HepG2 (cell line): ENCODE measurements at regions not wholly inside any gene's neighbourhood (a gene's known extent, or its start where the extent isn't known, plus 50 kb on each side); places are given as distances from the start of the nearest gene placed in this dataset.

Source experiments
- ATAC-seq: fragments of 200-7000 bp; cut with Tn5 transposase; 3 replicates; pipeline ENCODE4 v1.9.1; 2020; ENCODE audit warnings: mild to moderate bottlenecking, moderate library complexity
- BruUV-seq: library from RNA; stranded (reverse); fragments of 400-500 nt; replicated peaks from 2 replicates; lab custom pipeline; 2021; lab: Mats Ljungman, UMichigan
- CTCF ChIA-PET: fragments of 300-600 bp; formaldehyde crosslinking; extraction: SDS; loops from one replicate; lab custom pipeline; 2021; ENCODE audit warnings: low total read pairs, inconsistent platforms, low intra/inter-chr PET ratio; lab: Yijun Ruan, JAX
- POLR2A ChIA-PET: fragments of 350-600 bp; sonication (Branson Sonifier 250); formaldehyde crosslinking; loops from one replicate; lab custom pipeline; 2020; ENCODE audit warnings: antibody characterized with exemption, inconsistent platforms; lab: Yijun Ruan, JAX
- DNase-seq: peaks from one replicate; pipeline ENCODE4 v3.0.0-alpha.2; 2015; ENCODE audit warnings: low spot score
- FAIRE-seq: peaks from 3 replicates; lab custom pipeline; 2011; peaks lifted over from hg19 to GRCh38; lab: Jason Lieb, UNC
- H2AFZ ChIP-seq: one replicate; pipeline ENCODE4 v1.6.1; 2011; ENCODE audit warnings: low read length, inconsistent platforms
- H3K27ac ChIP-seq: fragments of 300-600 bp; 3 replicates; pipeline ENCODE4 v1.8.0; 2011; ENCODE audit warnings: mixed run types, mild to moderate bottlenecking, mixed read lengths, low read length, inconsistent platforms; ENCODE audit not compliant: insufficient read depth; ENCODE audit errors: extremely low read length
- H3K27me3 ChIP-seq, 2 experiments: fragments of 200-600 bp in 1 of 2; 2 replicates in 1 of 2; 3 replicates in 1 of 2; pipeline versions ENCODE4 v1.6.0 to v1.8.0; 2011; ENCODE audit warnings: low read length in 2 of 2, mild to moderate bottlenecking in 2 of 2, moderate library complexity in 2 of 2, inconsistent platforms in 1 of 2; ENCODE audit not compliant: insufficient read depth in 2 of 2, control insufficient read depth in 1 of 2
- H3K36me3 ChIP-seq, 2 experiments: fragments of 200-600 bp in 1 of 2; replicated peaks in 1 of 2; 2 replicates in 1 of 2; 3 replicates in 1 of 2; pipeline versions ENCODE4 v1.5.1 to v1.8.0; 2011; ENCODE audit warnings: low read length in 2 of 2, inconsistent platforms in 1 of 2; ENCODE audit not compliant: insufficient read depth in 2 of 2, control insufficient read depth in 1 of 2
- H3K4me1 ChIP-seq: 2 replicates; pipeline ENCODE4 v1.5.1; 2012; ENCODE audit warnings: low read length, inconsistent platforms; ENCODE audit not compliant: insufficient read depth
- H3K4me2 ChIP-seq: 2 replicates; pipeline ENCODE4 v1.6.0; 2011; ENCODE audit warnings: low read depth, low read length, inconsistent platforms
- H3K4me3 ChIP-seq, 3 experiments: fragments of 200-600 bp in 1 of 3; sonication (generic), shearing (Covaris generic) in 1 of 3; replicated peaks in 1 of 3; 2 replicates each; pipeline ENCODE4 v1.5.1; 2011 to 2016; ENCODE audit warnings: low read length in 3 of 3, inconsistent platforms in 2 of 3, low read depth in 2 of 3, mild to moderate bottlenecking in 2 of 3, control low read depth in 1 of 3, mixed read lengths in 1 of 3; ENCODE audit not compliant: insufficient read depth in 1 of 3
- H3K79me2 ChIP-seq: one replicate; pipeline ENCODE4 v1.6.1; 2011; ENCODE audit warnings: low read length, inconsistent platforms; ENCODE audit not compliant: insufficient read depth
- H3K9ac ChIP-seq: 2 replicates; pipeline ENCODE4 v1.6.0; 2011; ENCODE audit warnings: mild to moderate bottlenecking, low read depth, low read length, inconsistent platforms; ENCODE audit not compliant: insufficient read depth
- H3K9me3 ChIP-seq: 2 replicates; pipeline ENCODE4 v1.5.1; 2012; ENCODE audit warnings: mild to moderate bottlenecking, low read length
- H4K20me1 ChIP-seq: 2 replicates; pipeline ENCODE4 v1.6.0; 2011; ENCODE audit warnings: inconsistent platforms, mild to moderate bottlenecking, low read length, moderate library complexity; ENCODE audit not compliant: insufficient read depth
- CBX5 ChIP-seq: sonication (generic); formaldehyde crosslinking; IDR thresholded peaks from 2 replicates; pipeline ENCODE4 v1.4.0; 2020; ENCODE audit warnings: missing genetic modification reagents, borderline replicate concordance
- ESRRA ChIP-seq: sonication (generic); formaldehyde crosslinking; IDR thresholded peaks from 2 replicates; pipeline ENCODE4 v1.5.1; 2020; ENCODE audit warnings: mild to moderate bottlenecking, low read depth, missing genetic modification reagents
- GATA4 ChIP-seq: sonication (generic); IDR thresholded peaks from 2 replicates; pipeline ENCODE4 v1.6.1; 2016; ENCODE audit warnings: antibody characterized with exemption, low read depth, borderline replicate concordance
- IKZF5 ChIP-seq: IDR thresholded peaks from 2 replicates; pipeline ENCODE4 v1.6.1; 2018; ENCODE audit warnings: missing genetic modification reagents, mild to moderate bottlenecking, missing compliant biosample characterization
- NFIC ChIP-seq: IDR thresholded peaks from 2 replicates; pipeline ENCODE4 v1.6.1; 2012; ENCODE audit warnings: mild to moderate bottlenecking, low read length, inconsistent platforms
- PAWR ChIP-seq: sonication (generic); formaldehyde crosslinking; IDR thresholded peaks from 2 replicates; pipeline ENCODE4 v1.4.0; 2020; ENCODE audit warnings: missing genetic modification reagents, mild to moderate bottlenecking, borderline replicate concordance
- PPARG ChIP-seq: conservative IDR thresholded peaks from 2 replicates; pipeline ENCODE4 v1.6.1; 2016; ENCODE audit warnings: missing biosample characterization, missing genetic modification reagents
- RXRA ChIP-seq: sonication (generic); formaldehyde crosslinking; IDR thresholded peaks from 2 replicates; pipeline ENCODE4 v1.5.1; 2020; ENCODE audit warnings: missing genetic modification reagents
- SOX6 ChIP-seq, 2 experiments: fragments of 450-650 bp in 1 of 2; sonication (generic) in 1 of 2; formaldehyde crosslinking in 1 of 2; IDR thresholded peaks; 2 replicates each; pipeline versions ENCODE4 v1.4.0 to v1.6.1; 2017 to 2020; ENCODE audit warnings: antibody characterized with exemption in 1 of 2, mild to moderate bottlenecking in 1 of 2, missing genetic modification reagents in 1 of 2
- ZNF570 ChIP-seq: sonication (generic); formaldehyde crosslinking; IDR thresholded peaks from 2 replicates; pipeline ENCODE4 v1.4.0; 2020; ENCODE audit warnings: mild to moderate bottlenecking, missing genetic modification reagents, borderline replicate concordance
- ZNF577 ChIP-seq: sonication (generic); formaldehyde crosslinking; IDR thresholded peaks from 2 replicates; pipeline ENCODE4 v1.4.0; 2020; ENCODE audit warnings: mild to moderate bottlenecking, low read depth, missing genetic modification reagents, borderline replicate concordance
- ZSCAN30 ChIP-seq: sonication (generic); formaldehyde crosslinking; IDR thresholded peaks from 2 replicates; pipeline ENCODE4 v1.5.0; 2020; ENCODE audit warnings: mild to moderate bottlenecking, missing genetic modification reagents
- WGBS: methylation state at CpG from one replicate; pipeline ENCODE4 v1.1.6; 2017; ENCODE audit warnings: low lambda C conversion rate; 5-methylcytosine and 5-hydroxymethylcytosine counted together
- in situ Hi-C: cut with HindIII; loops from 2 replicates; pipeline ENCODE4 v1.10.0; 2017; ENCODE audit warnings: low pct_unique_long_range_greater_than_20kb; ENCODE audit not compliant: extremely low pct_ligation_motif_present
- intact Hi-C: fragments of 100-400 bp; cut with micrococcal nuclease; formaldehyde crosslinking; loops from one replicate; pipeline ENCODE4 v1.10.0; 2022; ENCODE audit not compliant: unreplicated experiment
- TF ChIP-seq, protein P1 (sequence below): sonication (generic); formaldehyde crosslinking; IDR thresholded peaks from 2 replicates; pipeline ENCODE4 v1.5.0; 2020; ENCODE audit warnings: mild to moderate bottlenecking, missing genetic modification reagents, borderline replicate concordance
- TF ChIP-seq, protein P2 (sequence below): sonication (generic); formaldehyde crosslinking; IDR thresholded peaks from 2 replicates; pipeline ENCODE4 v1.5.0; 2020; ENCODE audit warnings: missing genetic modification reagents, mild to moderate bottlenecking, borderline replicate concordance

GRCh38 chr7:46213154-46213537 lies 292.1 kb upstream of the IGFBP3 start:
- TF ChIP-seq ZNF577 (CRISPR knock-in tag) = no peak
- no peak for TF ChIP-seq PAWR (CRISPR knock-in tag)
- no peak for TF ChIP-seq CBX5 (CRISPR knock-in tag)
- TF ChIP-seq ZNF570 (CRISPR knock-in tag) = no peak
- TF ChIP-seq, protein P1, sequence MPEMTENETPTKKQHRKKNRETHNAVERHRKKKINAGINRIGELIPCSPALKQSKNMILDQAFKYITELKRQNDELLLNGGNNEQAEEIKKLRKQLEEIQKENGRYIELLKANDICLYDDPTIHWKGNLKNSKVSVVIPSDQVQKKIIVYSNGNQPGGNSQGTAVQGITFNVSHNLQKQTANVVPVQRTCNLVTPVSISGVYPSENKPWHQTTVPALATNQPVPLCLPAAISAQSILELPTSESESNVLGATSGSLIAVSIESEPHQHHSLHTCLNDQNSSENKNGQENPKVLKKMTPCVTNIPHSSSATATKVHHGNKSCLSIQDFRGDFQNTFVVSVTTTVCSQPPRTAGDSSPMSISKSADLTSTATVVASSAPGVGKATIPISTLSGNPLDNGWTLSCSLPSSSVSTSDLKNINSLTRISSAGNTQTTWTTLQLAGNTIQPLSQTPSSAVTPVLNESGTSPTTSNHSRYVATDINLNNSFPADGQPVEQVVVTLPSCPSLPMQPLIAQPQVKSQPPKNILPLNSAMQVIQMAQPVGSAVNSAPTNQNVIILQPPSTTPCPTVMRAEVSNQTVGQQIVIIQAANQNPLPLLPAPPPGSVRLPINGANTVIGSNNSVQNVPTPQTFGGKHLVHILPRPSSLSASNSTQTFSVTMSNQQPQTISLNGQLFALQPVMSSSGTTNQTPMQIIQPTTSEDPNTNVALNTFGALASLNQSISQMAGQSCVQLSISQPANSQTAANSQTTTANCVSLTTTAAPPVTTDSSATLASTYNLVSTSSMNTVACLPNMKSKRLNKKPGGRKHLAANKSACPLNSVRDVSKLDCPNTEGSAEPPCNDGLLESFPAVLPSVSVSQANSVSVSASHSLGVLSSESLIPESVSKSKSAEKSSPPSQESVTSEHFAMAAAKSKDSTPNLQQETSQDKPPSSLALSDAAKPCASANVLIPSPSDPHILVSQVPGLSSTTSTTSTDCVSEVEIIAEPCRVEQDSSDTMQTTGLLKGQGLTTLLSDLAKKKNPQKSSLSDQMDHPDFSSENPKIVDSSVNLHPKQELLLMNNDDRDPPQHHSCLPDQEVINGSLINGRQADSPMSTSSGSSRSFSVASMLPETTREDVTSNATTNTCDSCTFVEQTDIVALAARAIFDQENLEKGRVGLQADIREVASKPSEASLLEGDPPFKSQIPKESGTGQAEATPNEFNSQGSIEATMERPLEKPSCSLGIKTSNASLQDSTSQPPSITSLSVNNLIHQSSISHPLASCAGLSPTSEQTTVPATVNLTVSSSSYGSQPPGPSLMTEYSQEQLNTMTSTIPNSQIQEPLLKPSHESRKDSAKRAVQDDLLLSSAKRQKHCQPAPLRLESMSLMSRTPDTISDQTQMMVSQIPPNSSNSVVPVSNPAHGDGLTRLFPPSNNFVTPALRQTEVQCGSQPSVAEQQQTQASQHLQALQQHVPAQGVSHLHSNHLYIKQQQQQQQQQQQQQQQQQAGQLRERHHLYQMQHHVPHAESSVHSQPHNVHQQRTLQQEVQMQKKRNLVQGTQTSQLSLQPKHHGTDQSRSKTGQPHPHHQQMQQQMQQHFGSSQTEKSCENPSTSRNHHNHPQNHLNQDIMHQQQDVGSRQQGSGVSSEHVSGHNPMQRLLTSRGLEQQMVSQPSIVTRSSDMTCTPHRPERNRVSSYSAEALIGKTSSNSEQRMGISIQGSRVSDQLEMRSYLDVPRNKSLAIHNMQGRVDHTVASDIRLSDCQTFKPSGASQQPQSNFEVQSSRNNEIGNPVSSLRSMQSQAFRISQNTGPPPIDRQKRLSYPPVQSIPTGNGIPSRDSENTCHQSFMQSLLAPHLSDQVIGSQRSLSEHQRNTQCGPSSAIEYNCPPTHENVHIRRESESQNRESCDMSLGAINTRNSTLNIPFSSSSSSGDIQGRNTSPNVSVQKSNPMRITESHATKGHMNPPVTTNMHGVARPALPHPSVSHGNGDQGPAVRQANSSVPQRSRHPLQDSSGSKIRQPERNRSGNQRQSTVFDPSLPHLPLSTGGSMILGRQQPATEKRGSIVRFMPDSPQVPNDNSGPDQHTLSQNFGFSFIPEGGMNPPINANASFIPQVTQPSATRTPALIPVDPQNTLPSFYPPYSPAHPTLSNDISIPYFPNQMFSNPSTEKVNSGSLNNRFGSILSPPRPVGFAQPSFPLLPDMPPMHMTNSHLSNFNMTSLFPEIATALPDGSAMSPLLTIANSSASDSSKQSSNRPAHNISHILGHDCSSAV (CRISPR knock-in tag) = no peak
- no peak for TF ChIP-seq ZSCAN30 (CRISPR knock-in tag)
- TF ChIP-seq RXRA (CRISPR knock-in tag) = no peak
- no peak for TF ChIP-seq SOX6 (IDR thresholded peaks at IDR 0.05)
- no peak for TF ChIP-seq SOX6 (CRISPR knock-in tag; IDR thresholded peaks at IDR 0.05)
- TF ChIP-seq IKZF5 = no peak
- TF ChIP-seq ESRRA (CRISPR knock-in tag) = no peak
- TF ChIP-seq PPARG (CRISPR knock-in tag) = no peak
- no peak for TF ChIP-seq GATA4
- TF ChIP-seq NFIC = no peak
- TF ChIP-seq, protein P2, sequence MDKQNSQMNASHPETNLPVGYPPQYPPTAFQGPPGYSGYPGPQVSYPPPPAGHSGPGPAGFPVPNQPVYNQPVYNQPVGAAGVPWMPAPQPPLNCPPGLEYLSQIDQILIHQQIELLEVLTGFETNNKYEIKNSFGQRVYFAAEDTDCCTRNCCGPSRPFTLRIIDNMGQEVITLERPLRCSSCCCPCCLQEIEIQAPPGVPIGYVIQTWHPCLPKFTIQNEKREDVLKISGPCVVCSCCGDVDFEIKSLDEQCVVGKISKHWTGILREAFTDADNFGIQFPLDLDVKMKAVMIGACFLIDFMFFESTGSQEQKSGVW = no peak
- TF ChIP-seq, all 625 proteins: peak for 0
- Histone ChIP-seq H3K4me1 (peaks cover 23% of the 10 kb centered on the region), H4K20me1 (no peaks in the 10 kb centered on the region), H3K9ac (no peak overlapping the region), H2AFZ (no peak overlapping the region), H3K9me3 (no peaks in the 10 kb centered on the region), H3K27me3 (peaks cover 0 to 31% of the 10 kb centered on the region in 2 experiments; a peak in 1 of 5 replicates), H3K4me2 (no peak overlapping the region), H3K4me3 (no peak overlapping the region), H3K79me2 (no peaks in the 10 kb centered on the region), H3K36me3 (no peaks in the 10 kb centered on the region), H3K27ac (no peak overlapping the region)
- CTCF ChIA-PET = no interaction called here
- ATAC-seq (no peak), FAIRE-seq (no peak), DNase-seq (no peak)
- BruUV-seq = no TSS peak
- WGBS = 0% methylated on average over 2 of the region's 2 CpGs
- in situ Hi-C loops (no loop called here), intact Hi-C loops (loop anchor here (10.0 kb wide), 1 partner anchor 288 kb away; the partner anchor contains the start of gene IGFBP3)
- POLR2A ChIA-PET = no interaction called here
